ENCODE measurements at regions not wholly inside any gene's neighbourhood (a gene's known extent, or its start where the extent isn't known, plus 50 kb on each side); places are given as distances from the start of the nearest gene placed in this dataset.

- ATAC-seq (no peak), DNase-seq (no peak)
- no peaks in the 10 kb centered on the region for H3K27me3 ChIP-seq
- H3K4me1 ChIP-seq, result no peaks in the 10 kb centered on the region
- H3K4me3 ChIP-seq, result no peak overlapping the region
- H3K9me3 ChIP-seq, result no peaks in the 10 kb centered on the region
- no peak for TF ChIP-seq POLR2A (IDR thresholded peaks at IDR 0.05)
- TF ChIP-seq CTCF (IDR thresholded peaks at IDR 0.05), result no peak
- H3K27ac ChIP-seq, result no peak overlapping the region
- H3K36me3 ChIP-seq, result no peaks in the 10 kb centered on the region
- intact Hi-C loops (cut with DNase I), result no loop called here
Observed at GRCh38 chr16:62620275-62620674, 584.0 kb upstream of the CDH8 start.

- Histone ChIP-seq H3K4me3 (no peak overlapping the region), H3K4me1 (no peaks in the 10 kb centered on the region), H3K9me3 (no peaks in the 10 kb centered on the region), H3K36me3 (no peaks in the 10 kb centered on the region), H3K27ac (no peak overlapping the region), H3K27me3 (no peaks in the 10 kb centered on the region)
- intact Hi-C loops (cut with DNase I), result no loop called here
- TF ChIP-seq CTCF (IDR thresholded peaks at IDR 0.05) (no peak), POLR2A (IDR thresholded peaks at IDR 0.05) (no peak)
- no peak for DNase-seq
- ATAC-seq, result no peak
- 34 to 66% (median 52%) methylated on average over 2 of the region's 2 CpGs for WGBS, 4 donors
Observed at GRCh38 chr16:62615526-62615925, 579.3 kb upstream of the CDH8 start.

- DNase-seq (no peak), ATAC-seq (no peak)
- no peaks in the 10 kb centered on the region for H3K36me3 ChIP-seq
- H3K4me3 ChIP-seq, result no peak overlapping the region
- intact Hi-C loops (cut with DNase I), result no loop called here
- WGBS, 4 donors, result 55 to 65% (median 61%) methylated on average over 7 of the region's 7 CpGs
- no peaks in the 10 kb centered on the region for H3K27me3 ChIP-seq
- H3K4me1 ChIP-seq, result no peaks in the 10 kb centered on the region
- TF ChIP-seq CTCF (IDR thresholded peaks at IDR 0.05) (no peak), POLR2A (IDR thresholded peaks at IDR 0.05) (no peak)
- no peak overlapping the region for H3K27ac ChIP-seq
- H3K9me3 ChIP-seq, result no peaks in the 10 kb centered on the region
Observed at GRCh38 chr16:62610291-62610690, 574.1 kb upstream of the CDH8 start.

GRCh38 chr16:62602790-62603189 lies 566.6 kb upstream of the CDH8 start:
- DNase-seq (no peak), ATAC-seq (no peak)
- Histone ChIP-seq H3K4me1 (no peaks in the 10 kb centered on the region), H3K27ac (no peak overlapping the region), H3K9me3 (no peaks in the 10 kb centered on the region), H3K36me3 (no peaks in the 10 kb centered on the region), H3K4me3 (no peak overlapping the region), H3K27me3 (no peaks in the 10 kb centered on the region)
- intact Hi-C loops (cut with DNase I), result no loop called here
- TF ChIP-seq CTCF (IDR thresholded peaks at IDR 0.05), result no peak
- no peak for TF ChIP-seq POLR2A (IDR thresholded peaks at IDR 0.05)
- 69 to 86% (median 74%) methylated on average over 3 of the region's 3 CpGs for WGBS, 4 donors
